AG09319 (cell line): ENCODE measurements at regions not wholly inside any gene's neighbourhood (a gene's known extent, or its start where the extent isn't known, plus 50 kb on each side); places are given as distances from the start of the nearest gene placed in this dataset.

Experiments used
- DNase-seq: peaks from one replicate; pipeline ENCODE4 v3.0.0-alpha.2; 2010; ENCODE audit warnings: low read depth; ENCODE audit errors: extremely low read depth
- CTCF ChIP-seq: IDR thresholded peaks from 2 replicates; pipeline ENCODE4 v1.5.1; 2011; ENCODE audit warnings: low read depth, mild to moderate bottlenecking, inconsistent platforms, low read length, moderate library complexity

- TF ChIP-seq CTCF = no peak
Measured at GRCh38 chr4:100891808-100892207, 374.0 kb upstream of the EMCN start.

DNA sequence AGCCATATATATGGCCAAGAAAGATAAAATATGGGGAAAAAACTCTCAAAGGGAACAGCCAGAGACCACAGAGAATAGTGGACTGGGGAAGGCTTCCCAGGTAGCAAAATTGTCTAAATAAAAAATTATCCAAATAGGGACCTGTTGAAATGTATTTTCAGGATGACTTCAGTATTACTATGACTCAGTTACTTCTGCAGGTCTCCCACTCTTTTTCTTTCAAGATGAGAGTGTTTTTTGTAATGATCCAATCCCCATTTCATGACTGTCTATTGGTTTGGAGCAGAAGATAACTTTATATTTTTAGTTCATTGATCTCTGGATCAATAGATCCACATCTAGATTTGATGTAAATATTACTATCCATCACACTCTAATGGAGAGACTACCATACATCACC is 372.1 kb upstream of the EMCN start:
- TF ChIP-seq CTCF = no peak
- DNase-seq = no peak

More at GRCh38 chr4:100891808-100892207, 374.0 kb upstream of the EMCN start:
- DNase-seq = no peak

DNA sequence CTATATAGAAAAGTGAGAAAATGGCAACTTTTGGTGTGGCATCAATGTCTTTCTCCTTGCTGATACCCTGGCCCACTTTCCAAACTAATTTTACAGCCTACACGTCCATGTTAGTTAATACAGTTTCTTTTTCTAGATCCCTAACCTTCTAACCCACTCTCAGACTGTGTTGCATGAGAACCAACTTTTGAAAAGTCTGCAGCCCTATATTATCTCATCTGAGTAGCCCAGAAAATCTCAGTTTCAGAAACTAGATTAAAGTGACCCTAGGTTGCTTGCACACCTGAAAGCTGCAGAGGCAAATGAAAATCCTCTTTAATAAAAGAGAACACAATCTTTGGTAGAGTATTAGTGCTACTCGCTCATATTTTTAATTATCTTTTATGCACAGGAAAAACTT is 371.6 kb upstream of the EMCN start:
- no peak for TF ChIP-seq CTCF
- no peak for DNase-seq

GRCh38 chr4:100882661-100883060 is 364.8 kb upstream of the EMCN start:
- no peak for DNase-seq
- no peak for TF ChIP-seq CTCF

DNA sequence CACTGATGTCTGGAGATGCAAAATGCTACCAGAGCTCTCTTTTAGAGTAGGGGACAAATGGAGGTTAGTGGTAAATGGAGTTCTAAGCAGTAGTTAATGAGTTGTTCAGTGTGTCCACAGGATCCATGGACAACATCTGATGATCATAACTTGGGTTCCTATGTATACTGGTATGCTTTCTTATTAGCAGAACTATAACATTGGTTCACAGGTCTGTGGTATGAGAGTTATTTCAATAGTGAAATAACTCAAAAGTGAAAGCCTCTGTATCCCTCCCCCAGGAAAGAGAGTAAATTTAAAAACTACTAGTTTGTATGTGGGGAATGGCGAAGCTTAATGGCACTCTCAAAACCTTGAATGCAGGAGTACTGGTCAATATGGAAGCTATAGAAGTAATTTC is 363.5 kb upstream of the EMCN start:
- no peak for TF ChIP-seq CTCF
- DNase-seq = no peak

GRCh38 chr4:100880011-100880410 is 362.2 kb upstream of the EMCN start:
- no peak for TF ChIP-seq CTCF

GRCh38 chr4:100879471-100879870 is 361.6 kb upstream of the EMCN start:
- no peak for DNase-seq
- TF ChIP-seq CTCF = no peak

More at GRCh38 chr4:100880011-100880410, 362.2 kb upstream of the EMCN start:
- no peak for DNase-seq
